ENCODE measurements at regions not wholly inside any gene's neighbourhood (a gene's known extent, or its start where the extent isn't known, plus 50 kb on each side); places are given as distances from the start of the nearest gene placed in this dataset.
"Not testable (repeated sequence)": the region's sequence is repeated elsewhere in the genome, so short reads cannot be mapped to it uniquely, and the experiment has no call there.

GRCh38 chr14:89468566-89468965, 51.5 kb upstream of the FOXN3 start:
- H3K36me3 ChIP-seq (replicated peaks in 1 of 2; ENCODE audit: control insufficient read depth in 1 of 2, insufficient read depth in 2 of 2, low read length in 1 of 2), result no peaks in the 10 kb centered on the region
- ChIA-PET CTCF (interaction anchor here (1.6 kb wide), 1 partner anchor 21 kb away, joined by 3 read pairs; no protein-coding TSS in a partner anchor), POLR2A (no interaction called here)
- no peak overlapping the region for H3K4me2 ChIP-seq
- no peaks in the 10 kb centered on the region for H3K79me2 ChIP-seq (ENCODE audit: insufficient read depth)
- H3K27me3 ChIP-seq (ENCODE audit: insufficient read depth), result no peaks in the 10 kb centered on the region
- H3K9me3 ChIP-seq, result no peaks in the 10 kb centered on the region
- H3K9ac ChIP-seq, result no peak overlapping the region
- no peak for DNase-seq
- H2AFZ ChIP-seq (ENCODE audit: low read depth), result no peak overlapping the region
- H3K4me1 ChIP-seq (ENCODE audit: control insufficient read depth in 1 of 2, insufficient read depth in 2 of 2, low read depth in 1 of 2, low read length in 1 of 2), result peaks cover under 1 to 7% of the 10 kb centered on the region in 2 experiments; a peak in 1 of 4 replicates
- H4K20me1 ChIP-seq (ENCODE audit: insufficient read depth), result no peaks in the 10 kb centered on the region
- WGBS (ENCODE audit: low lambda C conversion rate), result 74% methylated on average over 6 of the region's 6 CpGs
- H3K27ac ChIP-seq (ENCODE audit: low read depth in 2 of 2, low read length in 1 of 2), result no peak overlapping the region
- TF ChIP-seq, protein P1, sequence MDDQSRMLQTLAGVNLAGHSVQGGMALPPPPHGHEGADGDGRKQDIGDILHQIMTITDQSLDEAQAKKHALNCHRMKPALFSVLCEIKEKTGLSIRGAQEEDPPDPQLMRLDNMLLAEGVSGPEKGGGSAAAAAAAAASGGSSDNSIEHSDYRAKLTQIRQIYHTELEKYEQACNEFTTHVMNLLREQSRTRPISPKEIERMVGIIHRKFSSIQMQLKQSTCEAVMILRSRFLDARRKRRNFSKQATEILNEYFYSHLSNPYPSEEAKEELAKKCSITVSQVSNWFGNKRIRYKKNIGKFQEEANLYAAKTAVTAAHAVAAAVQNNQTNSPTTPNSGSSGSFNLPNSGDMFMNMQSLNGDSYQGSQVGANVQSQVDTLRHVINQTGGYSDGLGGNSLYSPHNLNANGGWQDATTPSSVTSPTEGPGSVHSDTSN (IDR thresholded peaks at IDR 0.05), result no peak
- TF ChIP-seq MAX (IDR thresholded peaks at IDR 0.05; ENCODE audit: low read depth) (no peak), RAD21 (IDR thresholded peaks at IDR 0.05; ENCODE audit: low read length) (no peak), EP300 (IDR thresholded peaks at IDR 0.05; ENCODE audit: borderline replicate concordance in 1 of 2, low read depth in 1 of 2, low read length in 1 of 2) (no peak), MEF2A (IDR thresholded peaks at IDR 0.05; ENCODE audit: borderline replicate concordance, low read depth) (no peak), IRF3 (IDR thresholded peaks at IDR 0.05; ENCODE audit: low read depth, low read length) (no peak), NRF1 (IDR thresholded peaks at IDR 0.05; ENCODE audit: low read depth, low read length) (no peak), SMC3 (IDR thresholded peaks at IDR 0.05; ENCODE audit: low read depth, low read length) (no peak), JUND (IDR thresholded peaks at IDR 0.05) (no peak), RXRA (IDR thresholded peaks at IDR 0.05; ENCODE audit: borderline replicate concordance, low read depth) (no peak), TEAD4 (IDR thresholded peaks at IDR 0.05; ENCODE audit: borderline replicate concordance, insufficient read depth) (no peak), FOXM1 (IDR thresholded peaks at IDR 0.05; ENCODE audit: low read depth) (no peak), FOSL2 (IDR thresholded peaks at IDR 0.05; ENCODE audit: borderline replicate concordance, low read depth) (no peak), GABPA (IDR thresholded peaks at IDR 0.05; ENCODE audit: low read depth) (no peak), SIN3A (IDR thresholded peaks at IDR 0.05; ENCODE audit: borderline replicate concordance, low read depth, low read length) (no peak)
- TF ChIP-seq, protein P2, sequence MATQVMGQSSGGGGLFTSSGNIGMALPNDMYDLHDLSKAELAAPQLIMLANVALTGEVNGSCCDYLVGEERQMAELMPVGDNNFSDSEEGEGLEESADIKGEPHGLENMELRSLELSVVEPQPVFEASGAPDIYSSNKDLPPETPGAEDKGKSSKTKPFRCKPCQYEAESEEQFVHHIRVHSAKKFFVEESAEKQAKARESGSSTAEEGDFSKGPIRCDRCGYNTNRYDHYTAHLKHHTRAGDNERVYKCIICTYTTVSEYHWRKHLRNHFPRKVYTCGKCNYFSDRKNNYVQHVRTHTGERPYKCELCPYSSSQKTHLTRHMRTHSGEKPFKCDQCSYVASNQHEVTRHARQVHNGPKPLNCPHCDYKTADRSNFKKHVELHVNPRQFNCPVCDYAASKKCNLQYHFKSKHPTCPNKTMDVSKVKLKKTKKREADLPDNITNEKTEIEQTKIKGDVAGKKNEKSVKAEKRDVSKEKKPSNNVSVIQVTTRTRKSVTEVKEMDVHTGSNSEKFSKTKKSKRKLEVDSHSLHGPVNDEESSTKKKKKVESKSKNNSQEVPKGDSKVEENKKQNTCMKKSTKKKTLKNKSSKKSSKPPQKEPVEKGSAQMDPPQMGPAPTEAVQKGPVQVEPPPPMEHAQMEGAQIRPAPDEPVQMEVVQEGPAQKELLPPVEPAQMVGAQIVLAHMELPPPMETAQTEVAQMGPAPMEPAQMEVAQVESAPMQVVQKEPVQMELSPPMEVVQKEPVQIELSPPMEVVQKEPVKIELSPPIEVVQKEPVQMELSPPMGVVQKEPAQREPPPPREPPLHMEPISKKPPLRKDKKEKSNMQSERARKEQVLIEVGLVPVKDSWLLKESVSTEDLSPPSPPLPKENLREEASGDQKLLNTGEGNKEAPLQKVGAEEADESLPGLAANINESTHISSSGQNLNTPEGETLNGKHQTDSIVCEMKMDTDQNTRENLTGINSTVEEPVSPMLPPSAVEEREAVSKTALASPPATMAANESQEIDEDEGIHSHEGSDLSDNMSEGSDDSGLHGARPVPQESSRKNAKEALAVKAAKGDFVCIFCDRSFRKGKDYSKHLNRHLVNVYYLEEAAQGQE (IDR thresholded peaks at IDR 0.05; ENCODE audit: low read depth, low read length), result no peak
- TF ChIP-seq, protein P3, sequence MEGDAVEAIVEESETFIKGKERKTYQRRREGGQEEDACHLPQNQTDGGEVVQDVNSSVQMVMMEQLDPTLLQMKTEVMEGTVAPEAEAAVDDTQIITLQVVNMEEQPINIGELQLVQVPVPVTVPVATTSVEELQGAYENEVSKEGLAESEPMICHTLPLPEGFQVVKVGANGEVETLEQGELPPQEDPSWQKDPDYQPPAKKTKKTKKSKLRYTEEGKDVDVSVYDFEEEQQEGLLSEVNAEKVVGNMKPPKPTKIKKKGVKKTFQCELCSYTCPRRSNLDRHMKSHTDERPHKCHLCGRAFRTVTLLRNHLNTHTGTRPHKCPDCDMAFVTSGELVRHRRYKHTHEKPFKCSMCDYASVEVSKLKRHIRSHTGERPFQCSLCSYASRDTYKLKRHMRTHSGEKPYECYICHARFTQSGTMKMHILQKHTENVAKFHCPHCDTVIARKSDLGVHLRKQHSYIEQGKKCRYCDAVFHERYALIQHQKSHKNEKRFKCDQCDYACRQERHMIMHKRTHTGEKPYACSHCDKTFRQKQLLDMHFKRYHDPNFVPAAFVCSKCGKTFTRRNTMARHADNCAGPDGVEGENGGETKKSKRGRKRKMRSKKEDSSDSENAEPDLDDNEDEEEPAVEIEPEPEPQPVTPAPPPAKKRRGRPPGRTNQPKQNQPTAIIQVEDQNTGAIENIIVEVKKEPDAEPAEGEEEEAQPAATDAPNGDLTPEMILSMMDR (IDR thresholded peaks at IDR 0.05), result no peak; the same call in 1 of the 2 replicates
- TF ChIP-seq, protein P4, sequence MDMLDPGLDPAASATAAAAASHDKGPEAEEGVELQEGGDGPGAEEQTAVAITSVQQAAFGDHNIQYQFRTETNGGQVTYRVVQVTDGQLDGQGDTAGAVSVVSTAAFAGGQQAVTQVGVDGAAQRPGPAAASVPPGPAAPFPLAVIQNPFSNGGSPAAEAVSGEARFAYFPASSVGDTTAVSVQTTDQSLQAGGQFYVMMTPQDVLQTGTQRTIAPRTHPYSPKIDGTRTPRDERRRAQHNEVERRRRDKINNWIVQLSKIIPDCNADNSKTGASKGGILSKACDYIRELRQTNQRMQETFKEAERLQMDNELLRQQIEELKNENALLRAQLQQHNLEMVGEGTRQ (IDR thresholded peaks at IDR 0.05; ENCODE audit: borderline replicate concordance, low read depth, low read length), result no peak
- H3K4me3 ChIP-seq (ENCODE audit: low read depth in 2 of 2, low read length in 1 of 2), result no peak overlapping the region
- no peaks in the 10 kb centered on the region for H3K9me2 ChIP-seq
- no peaks in the 10 kb centered on the region for H3F3A ChIP-seq (replicated peaks; ENCODE audit: insufficient read depth)

GRCh38 chr14:89468030-89468429, 51.0 kb upstream of the FOXN3 start:
- POLR2A ChIA-PET, H3K9me2 ChIP-seq: not testable (repeated sequence)
- 81% methylated on average over 6 of the region's 6 CpGs for WGBS (ENCODE audit: low lambda C conversion rate)

More at GRCh38 chr14:89468030-89468429, 51.0 kb upstream of the FOXN3 start:
- H2AFZ ChIP-seq (ENCODE audit: low read depth); DNase-seq; H3K36me3 ChIP-seq (replicated peaks in 1 of 2; ENCODE audit: control insufficient read depth in 1 of 2, insufficient read depth in 2 of 2, low read length in 1 of 2); H3K4me2 ChIP-seq; H3F3A ChIP-seq (replicated peaks; ENCODE audit: insufficient read depth); H3K9ac ChIP-seq; H4K20me1 ChIP-seq (ENCODE audit: insufficient read depth); H3K79me2 ChIP-seq (ENCODE audit: insufficient read depth); H3K9me3 ChIP-seq; H3K4me3 ChIP-seq (ENCODE audit: low read depth in 2 of 2, low read length in 1 of 2); H3K4me1 ChIP-seq (ENCODE audit: control insufficient read depth in 1 of 2, insufficient read depth in 2 of 2, low read depth in 1 of 2, low read length in 1 of 2); H3K27ac ChIP-seq (ENCODE audit: low read depth in 2 of 2, low read length in 1 of 2); CTCF ChIA-PET; H3K27me3 ChIP-seq (ENCODE audit: insufficient read depth): not testable (repeated sequence)
